Right renal pelvis (tissue), 4 donors: ENCODE measurements at regions not wholly inside any gene's neighbourhood (a gene's known extent, or its start where the extent isn't known, plus 50 kb on each side); places are given as distances from the start of the nearest gene placed in this dataset.
"Not testable (repeated sequence)": the region's sequence is repeated elsewhere in the genome, so short reads cannot be mapped to it uniquely, and the experiment has no call there.

ENCODE experiments used
- DNase-seq, 4 donors: peaks; one replicate each; pipeline ENCODE4 v3.0.0-alpha.2; 2013; ENCODE audit warnings: low read depth in 4 of 4, low spot score in 3 of 4, missing footprints in 1 of 4

DNA sequence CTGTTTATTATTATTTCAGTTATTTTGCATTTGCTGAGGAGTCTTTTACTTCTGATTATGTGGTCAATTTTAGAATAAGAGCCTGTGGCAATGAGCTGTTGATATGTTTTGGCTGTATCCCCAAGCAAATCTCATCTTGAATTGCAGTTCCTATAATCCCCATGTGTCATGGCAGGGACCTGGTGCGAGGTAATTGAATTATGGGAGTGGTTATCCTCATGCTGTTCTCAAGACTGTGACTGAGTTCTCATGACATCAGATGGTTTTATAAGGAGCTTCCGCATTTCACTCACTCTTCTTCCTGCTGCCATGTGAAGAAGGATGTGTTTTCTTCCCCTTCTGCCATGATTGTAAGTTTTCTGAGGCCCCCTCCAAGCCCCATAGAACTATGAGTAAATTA lies 114.9 kb upstream of the SLCO6A1 start:
- DNase-seq: no peak

DNA sequence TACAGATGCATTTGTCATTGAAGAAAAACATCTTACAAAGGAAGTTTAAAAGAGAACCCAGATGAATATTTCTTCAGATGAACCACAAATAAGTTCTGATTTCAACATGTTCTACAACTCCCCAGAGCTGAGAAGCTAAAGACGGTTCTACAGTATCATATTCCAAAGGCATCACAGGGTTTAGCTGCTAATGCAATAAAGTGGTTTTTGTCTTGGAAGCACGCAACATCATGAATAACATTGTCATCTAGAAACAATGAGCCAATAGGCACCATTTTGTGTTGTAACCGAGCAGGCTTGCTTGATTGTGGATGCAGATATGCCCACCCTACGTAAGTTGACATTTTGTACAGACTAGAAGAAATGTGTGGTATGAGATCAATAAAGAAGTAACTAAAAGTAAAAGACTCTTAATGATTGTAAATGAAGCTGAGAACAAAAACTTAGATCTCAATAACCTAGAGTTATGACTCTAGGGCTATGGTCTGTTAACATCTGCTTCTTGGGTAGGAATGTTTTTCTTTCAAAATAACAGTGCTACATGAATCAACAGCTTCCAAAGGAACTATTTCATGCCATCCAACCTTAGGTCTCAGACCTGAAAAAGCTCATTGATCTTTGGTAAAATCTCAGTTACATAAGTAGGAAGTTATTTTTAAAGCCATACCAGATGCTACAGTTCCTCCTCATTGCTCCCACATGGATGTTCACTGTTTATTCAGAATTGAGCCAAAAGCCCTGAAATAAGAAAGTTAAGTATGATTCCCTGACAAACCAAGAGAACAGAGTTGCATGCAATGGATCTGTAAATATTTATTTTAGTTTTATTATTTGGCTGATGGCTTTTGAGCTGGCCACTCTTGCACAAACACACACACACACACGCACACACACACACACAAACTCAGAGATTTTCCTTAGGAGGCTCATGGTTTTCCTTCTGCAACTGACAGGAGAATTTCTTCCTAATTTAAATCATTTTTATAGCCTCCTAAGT lies 118.7 kb upstream of the SLCO6A1 start:
- peak; percentile 6 to 20 (median 12) for DNase-seq

DNA sequence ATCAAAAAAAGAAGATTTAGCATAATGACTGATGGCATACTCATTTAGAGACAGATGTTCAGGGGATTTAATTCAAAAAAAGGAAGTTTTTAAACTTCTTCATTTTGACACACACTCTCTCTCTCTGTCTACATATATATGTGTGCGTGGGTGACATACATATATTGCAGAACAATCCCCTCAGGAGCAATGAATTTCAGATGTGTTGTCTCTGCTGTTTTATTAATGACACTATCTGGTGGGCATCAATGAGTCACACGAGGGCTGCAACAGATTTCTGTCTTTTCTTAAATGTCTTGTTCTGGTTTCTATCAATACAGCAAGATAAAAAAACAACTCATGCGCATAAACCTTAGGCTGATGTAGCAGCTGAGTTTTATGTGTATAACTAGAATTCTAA lies 123.5 kb upstream of the SLCO6A1 start:
- DNase-seq: no peak

DNA sequence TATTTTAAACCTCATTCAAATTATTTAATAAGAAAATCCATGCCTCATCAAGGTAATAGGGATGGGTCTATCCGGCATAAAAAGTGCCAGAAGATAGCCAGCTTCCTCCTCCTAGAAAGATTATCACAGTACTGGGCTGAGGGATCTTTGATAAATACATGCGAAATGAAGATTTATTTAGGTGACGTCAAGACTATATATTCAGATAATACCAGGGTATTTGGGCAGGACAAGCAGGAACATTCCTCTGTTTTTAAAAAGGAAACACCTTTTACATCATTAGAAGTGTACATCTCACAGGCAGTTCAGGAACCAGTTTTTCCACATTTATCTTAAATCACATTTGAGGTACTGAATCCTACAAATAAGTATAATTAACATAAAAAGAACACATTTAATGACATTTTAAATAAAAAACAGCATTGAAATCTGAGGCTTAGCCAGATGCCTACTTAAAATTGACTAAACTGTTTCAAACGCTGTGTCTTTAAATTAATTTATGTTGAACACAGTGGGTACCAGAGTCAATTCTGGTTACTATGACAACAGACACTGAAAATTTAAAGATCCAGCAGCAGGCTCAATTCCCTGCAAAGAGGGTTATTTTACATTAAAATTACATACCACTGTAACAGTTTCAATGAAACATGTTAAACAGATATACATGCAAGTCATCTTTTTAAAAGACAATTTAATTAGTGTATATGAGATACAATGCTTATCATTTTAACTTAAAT lies 124.7 kb upstream of the SLCO6A1 start:
- DNase-seq: no peak

DNA sequence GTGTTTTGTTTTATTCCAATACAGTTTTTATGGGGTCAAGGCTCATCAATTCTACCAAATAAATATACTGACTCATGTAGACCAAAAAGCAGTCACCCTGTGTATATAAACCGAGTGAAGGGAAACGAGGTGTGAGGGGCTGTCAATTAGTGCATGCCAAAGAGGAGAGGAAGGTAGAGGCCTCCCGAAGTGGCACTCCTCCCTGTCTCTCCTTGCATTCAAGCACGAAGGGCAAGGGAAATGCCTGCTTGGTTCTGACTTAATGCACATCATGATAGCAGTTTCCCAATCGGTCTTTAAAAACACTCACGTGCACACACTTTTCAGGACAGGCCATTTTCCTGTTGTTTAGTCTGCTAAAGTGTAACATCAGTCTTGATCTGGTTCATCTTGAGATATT lies 125.6 kb upstream of the SLCO6A1 start:
- DNase-seq: no peak

DNA sequence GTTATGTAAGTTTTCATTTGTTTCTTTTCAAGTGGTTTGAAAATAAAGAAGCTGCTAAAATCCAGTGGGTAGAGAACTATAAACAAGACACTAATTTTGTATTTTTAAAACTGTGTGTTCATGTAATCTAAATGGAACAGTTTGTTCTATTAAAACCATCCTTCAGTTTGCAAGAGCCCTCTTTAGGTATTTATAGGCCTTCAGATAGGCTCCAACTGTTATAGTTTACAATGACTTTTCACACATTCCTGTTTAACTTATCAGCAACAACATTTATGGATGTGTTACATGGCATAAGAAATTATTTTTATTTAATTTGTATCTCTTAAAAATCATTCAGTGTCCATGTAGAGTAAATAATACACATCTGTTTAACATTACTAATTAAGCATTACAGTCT lies 126.7 kb upstream of the SLCO6A1 start:
- no peak for DNase-seq

DNA sequence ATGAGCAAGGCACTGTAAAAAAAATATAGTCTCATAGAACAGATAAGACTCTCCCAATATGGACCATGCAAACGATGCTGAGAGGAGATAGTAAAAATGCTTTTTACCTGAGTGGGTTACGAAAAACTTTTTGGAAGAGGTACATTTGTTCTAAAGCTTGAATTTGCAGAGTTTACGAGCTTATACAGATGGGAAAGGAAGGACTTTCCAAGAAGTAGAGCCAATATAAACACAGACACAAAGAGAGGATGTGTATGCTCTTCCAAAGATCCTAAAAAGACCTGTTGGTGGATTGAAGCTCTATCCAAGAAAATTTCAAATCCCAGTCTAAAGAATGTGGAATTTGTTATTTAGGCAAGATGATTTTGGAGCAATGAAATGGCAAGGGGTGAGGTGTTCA lies 127.1 kb upstream of the SLCO6A1 start:
- DNase-seq: no peak

DNA sequence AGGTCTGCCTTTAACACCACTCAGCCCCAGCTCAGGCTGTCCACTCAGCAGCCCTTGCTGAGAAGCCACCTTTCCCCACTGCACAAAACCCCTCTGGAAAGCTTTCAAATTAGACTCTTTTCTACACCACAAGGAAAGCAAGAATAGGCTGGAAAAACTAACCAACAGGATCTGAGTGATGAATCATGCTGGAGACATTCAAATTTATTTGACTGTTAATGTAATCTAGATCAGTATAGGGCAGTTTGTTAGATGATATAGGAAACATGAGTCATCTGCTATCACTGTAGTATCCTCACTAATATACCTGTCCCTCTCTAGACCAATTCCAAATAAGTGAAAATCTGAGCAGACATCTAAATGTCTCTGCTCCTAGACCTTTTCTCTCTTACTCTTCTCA lies 127.8 kb upstream of the PAM start:
- no peak for DNase-seq

DNA sequence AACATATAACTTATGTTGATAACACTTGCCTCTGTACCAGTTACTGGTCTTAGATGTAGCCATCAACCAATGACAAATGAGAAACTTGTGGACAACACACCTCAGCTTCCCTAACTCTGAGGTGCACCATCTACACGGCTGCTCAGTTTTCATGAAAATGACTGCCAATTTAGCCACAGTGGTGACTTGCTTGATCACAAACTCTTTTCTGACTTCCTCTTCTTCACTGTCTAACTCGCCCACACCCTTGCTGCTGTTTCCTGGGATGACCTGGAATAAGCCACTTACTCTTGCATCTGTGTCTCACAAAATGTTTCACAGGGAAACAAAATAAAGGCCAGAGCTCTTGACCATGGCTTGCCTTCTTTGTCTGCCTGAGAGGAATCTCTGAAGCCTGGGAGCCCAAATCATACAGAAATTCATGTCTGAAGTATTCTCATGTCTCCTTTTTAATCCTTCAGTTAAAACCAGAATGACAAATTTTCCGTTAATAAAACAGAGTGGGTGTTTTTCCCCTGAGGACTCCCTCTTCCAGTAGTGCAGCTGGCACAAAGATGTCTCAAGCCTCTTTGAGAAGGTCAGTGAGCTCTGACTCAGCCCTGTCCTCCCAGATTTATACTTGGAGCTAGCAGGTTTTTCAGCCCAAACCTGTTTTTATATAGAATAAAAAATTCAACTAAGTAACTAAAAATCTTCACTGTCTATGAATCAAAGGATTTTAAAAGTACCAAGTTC lies 126.5 kb upstream of the PAM start:
- no peak for DNase-seq

DNA sequence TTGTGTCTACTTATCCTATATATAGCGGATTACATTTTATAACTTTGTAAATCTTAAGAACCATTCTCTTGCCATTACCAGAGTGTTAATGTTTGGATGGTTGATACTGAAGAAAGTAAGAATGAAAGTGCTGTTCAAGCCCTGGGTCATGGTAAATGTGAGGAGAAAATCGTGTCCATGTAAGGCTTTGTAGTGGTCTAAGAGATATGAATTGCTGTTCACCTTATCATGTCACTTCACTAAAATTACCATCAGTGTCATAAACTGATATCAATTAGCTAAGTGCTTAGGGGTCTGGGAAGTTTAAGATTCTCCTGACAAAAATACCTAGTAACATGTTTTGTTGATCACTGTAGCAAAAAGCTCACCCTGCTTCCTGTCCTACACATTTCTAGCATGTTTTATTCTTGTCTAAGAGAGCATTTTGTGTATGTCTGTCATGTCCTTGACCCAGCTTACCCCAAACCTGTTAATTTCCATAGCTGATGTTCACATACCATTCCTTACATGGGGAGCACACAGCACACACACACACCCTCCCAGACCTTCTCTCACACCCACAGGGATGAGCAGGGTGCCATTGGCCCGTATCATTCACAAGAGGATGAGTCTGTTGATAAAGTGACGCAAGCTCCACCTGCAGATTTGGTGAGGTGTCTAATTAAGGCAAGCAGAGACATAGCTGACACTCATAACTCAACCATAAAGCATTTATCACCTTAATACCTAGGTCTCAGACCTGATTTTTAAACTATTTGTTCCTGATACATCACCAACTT lies 125.1 kb upstream of the PAM start:
- DNase-seq: no peak

DNA sequence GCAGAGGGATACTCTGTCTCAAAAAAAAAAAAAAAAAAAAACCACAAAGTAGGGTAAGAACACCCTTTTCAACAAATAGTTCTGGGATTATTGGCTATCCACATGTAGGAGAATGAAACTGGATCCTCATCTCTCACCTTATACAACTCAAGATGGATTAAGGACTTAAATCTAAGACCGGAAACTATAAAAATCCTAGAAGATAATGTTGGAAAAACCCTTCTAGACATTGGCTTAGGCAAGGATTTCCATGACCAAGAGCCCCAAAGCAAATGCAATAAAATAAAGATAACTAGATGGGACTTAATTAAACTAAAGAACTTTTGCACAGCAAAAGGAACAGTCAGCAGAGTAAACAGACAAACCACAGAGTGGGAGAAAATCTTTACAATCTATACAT lies 119.7 kb upstream of the PAM start:
- DNase-seq: not testable (repeated sequence)

DNA sequence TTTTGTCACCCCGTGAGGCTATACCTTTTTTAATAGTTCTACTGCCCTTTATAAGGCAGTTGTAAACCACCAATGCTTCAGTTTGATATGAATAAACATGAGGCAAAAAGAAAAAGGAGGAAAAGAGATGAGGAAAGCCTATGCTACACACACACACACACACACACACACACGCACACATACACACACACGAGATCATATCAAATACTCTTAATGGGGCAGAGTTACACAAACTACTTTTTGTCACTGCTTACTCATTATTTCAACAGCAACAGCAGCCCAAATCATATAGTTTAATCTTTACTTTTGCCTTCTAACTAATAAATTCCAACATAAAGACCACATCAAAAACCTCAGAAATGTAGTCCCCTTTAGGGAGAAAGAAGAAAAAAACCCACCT lies 116.8 kb upstream of the PAM start:
- no peak for DNase-seq

DNA sequence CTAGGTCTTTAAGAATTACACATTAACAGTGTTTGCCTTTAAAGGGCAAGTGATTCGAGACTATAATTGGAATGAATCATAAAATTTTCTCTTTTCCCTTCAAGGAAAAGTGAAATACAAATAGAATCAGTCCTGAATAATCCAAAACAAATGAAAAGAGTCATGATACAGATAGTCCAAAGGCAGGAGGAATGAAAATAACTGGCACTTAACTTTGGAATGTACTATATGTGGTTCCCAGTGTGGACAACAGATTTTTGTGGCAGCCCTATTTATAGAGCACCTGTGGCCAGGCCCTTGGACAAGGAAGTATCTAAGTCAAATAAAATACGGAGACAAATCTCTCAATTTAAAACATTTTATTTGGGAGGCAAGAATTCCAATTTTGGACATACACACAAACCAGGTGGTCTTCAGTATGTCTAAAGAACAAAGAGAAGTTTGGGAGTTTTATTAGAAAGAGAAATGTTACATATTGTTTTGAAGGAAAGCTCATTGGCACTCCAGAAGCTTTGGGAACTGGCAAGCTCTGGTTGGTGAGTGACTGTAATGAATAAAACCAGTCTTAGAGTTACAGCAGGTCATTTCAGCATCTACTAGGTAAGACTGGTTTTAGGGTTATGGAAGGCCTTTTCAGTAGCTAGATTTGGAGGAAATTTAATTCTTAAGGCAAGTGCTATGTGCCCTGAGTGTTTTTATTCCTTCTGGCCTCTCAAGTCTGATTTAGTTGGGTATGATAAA lies 116.0 kb upstream of the PAM start:
- DNase-seq: no peak

DNA sequence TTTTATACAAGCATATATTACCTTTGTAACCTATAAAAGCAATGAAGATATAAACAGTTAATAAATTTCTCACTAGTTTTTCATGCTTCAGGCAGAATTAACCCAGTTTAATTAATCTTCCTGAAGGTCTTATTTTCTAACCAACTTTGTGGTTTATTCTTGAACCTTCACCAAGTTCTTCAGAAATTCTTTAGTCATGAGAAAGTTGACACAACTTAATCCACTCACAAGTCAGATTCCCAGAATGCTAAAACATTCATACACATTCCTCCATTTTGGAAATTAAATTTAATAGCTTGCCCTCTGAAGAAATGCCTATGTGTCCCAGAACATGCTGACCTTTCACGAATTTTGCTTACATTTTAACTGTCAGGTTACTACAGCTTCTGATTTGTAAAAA lies 105.4 kb upstream of the PAM start:
- DNase-seq: no peak

DNA sequence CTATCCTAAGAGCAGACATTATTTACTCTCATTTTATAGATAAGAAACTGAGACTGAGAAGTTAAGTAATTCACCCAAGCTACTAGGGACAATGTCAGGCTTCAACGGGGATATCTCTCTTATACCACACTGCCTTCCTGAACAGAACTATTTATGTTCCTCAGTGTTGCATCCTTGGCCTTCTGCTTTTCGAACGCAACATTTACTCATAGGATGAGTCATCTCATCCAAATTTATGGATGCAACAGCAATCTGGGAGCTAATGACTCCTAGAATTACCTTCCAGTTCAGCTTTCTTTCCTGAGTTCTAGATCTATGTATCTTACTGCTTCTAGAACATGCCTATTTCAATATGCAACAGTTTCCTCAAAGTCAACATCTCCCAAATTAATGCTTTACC lies 103.6 kb upstream of the PAM start:
- no peak for DNase-seq

DNA sequence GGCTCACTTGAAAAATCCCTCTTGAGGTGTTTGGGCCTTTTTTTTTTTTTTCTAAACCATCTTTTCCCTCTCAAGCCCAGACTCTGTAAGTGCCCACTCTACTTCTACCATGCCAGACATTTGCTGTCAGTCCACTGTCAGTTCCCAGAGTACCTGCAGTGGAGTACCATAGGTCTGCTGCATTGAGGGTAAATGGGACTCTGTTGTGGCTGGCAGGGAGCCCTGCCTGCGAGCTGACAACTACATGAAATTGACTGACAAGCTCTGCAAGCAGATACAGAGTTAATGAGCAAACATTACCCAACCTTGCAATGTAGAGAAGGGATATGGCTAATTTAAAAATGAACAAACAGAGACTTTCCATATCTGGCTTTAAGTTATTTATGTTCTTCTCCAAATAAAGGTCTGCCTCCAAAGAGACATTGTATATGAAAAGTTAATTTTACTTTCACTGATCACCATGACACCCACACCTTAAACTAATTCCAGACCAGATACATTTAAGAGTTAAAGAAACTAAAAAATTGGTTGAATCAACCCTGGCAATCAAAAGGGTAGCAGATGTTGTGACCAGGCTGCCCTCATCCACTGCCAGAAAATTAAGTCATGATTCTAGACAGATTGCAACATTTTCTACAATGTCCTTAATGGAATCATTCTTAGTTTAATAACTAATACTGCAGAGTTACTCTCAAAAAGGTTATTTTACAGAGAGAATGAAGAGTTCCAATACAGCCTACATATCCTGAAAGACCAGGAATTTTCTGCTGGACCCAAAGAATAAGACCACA lies 100.4 kb upstream of the PAM start:
- DNase-seq: no peak

DNA sequence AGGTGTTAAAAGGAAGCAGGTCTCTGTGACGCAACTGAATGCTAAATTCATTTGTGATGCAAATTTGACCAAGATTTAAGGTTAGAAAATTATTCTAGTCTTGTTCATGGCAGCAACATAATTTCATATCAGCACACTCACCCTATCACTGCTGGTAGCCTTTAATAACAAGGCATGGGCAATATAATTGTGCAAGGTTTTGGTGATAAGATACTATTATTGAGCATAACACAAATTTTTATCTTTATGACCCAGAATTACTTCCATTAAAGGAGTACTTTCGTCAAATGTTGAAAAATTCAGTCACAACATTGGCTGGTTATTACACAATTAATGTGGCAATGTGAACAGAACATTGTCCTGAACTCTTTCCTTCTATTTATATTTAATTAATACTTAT lies 96.0 kb upstream of the PAM start:
- no peak for DNase-seq

DNA sequence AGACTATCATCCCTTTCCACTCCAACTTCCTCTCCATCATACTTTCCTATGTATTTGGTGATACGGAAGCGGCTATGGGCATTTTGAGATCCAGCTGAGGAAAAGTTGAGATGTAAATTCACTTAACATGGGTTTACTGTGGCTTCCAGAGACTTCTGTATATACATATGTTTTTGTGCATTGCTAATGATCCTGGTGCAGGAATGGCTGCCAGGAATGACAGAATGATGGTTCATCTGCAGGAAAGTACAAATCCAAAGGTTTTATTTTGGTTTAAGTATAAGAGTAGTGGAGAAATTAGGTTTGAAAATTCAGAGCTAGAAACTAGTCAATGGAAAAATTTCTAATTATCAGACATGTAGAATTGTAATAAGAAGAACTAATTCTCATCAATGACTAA lies 95.0 kb upstream of the PAM start:
- no peak for DNase-seq
